ENCODE measurements at regions not wholly inside any gene's neighbourhood (a gene's known extent, or its start where the extent isn't known, plus 50 kb on each side); places are given as distances from the start of the nearest gene placed in this dataset.

- H3K4me3 Mint-ChIP-seq, result no peak overlapping the region
- H3K27me3 ChIP-seq (ENCODE audit: control insufficient read depth in 2 of 2, insufficient read depth in 2 of 2, low read length in 2 of 2), result no peaks in the 10 kb centered on the region
- intact Hi-C loops (cut with micrococcal nuclease), result no loop called here
- H3K4me3 ChIP-seq (ENCODE audit: low read length), result no peak overlapping the region
- H3K36me3 Mint-ChIP-seq, result no peaks in the 10 kb centered on the region
- H3K27ac ChIP-seq (ENCODE audit: low read depth, low read length), result no peak overlapping the region
- peaks cover 0 to 8% (median 0%) of the 10 kb centered on the region in 11 donors for H3K9me3 Mint-ChIP-seq
- H3K4me1 Mint-ChIP-seq, result no peaks in the 10 kb centered on the region
- ChIA-PET POLR2A (no interaction called here), CTCF (no interaction called here)
- DNase-seq (no peak), ATAC-seq (no peak)
- no peaks in the 10 kb centered on the region for H3K4me1 ChIP-seq (ENCODE audit: control insufficient read depth in 2 of 2, insufficient read depth in 2 of 2, low read length in 2 of 2)
- no peak overlapping the region for H3K27ac Mint-ChIP-seq
- no peaks in the 10 kb centered on the region for H3K9me3 ChIP-seq (ENCODE audit: control insufficient read depth in 2 of 3, low read length in 3 of 3)
- no peaks in the 10 kb centered on the region for H3K36me3 ChIP-seq (ENCODE audit: control insufficient read depth in 2 of 3, insufficient read depth in 3 of 3, low read length in 3 of 3)
- no peaks in the 10 kb centered on the region for H3K27me3 Mint-ChIP-seq
These were observed 274.1 kb upstream of the SLC8A1 start for GRCh38 chr2:40725950-40726349.

- Mint-ChIP-seq H3K4me3 (no peak overlapping the region), H3K36me3 (no peaks in the 10 kb centered on the region), H3K27me3 (no peaks in the 10 kb centered on the region), H3K27ac (no peak overlapping the region), H3K4me1 (no peaks in the 10 kb centered on the region), H3K9me3 (peaks cover 0 to 8% (median 0%) of the 10 kb centered on the region in 11 donors)
- H3K9me3 ChIP-seq (ENCODE audit: control insufficient read depth in 2 of 3, low read length in 3 of 3), result no peaks in the 10 kb centered on the region
- H3K4me3 ChIP-seq (ENCODE audit: low read length), result no peak overlapping the region
- no peaks in the 10 kb centered on the region for H3K4me1 ChIP-seq (ENCODE audit: control insufficient read depth in 2 of 2, insufficient read depth in 2 of 2, low read length in 2 of 2)
- H3K27ac ChIP-seq (ENCODE audit: low read depth, low read length), result no peak overlapping the region
- DNase-seq (no peak), ATAC-seq (no peak)
- ChIA-PET POLR2A (no interaction called here), CTCF (no interaction called here)
- H3K36me3 ChIP-seq (ENCODE audit: control insufficient read depth in 2 of 3, insufficient read depth in 3 of 3, low read length in 3 of 3), result no peaks in the 10 kb centered on the region
- intact Hi-C loops (cut with micrococcal nuclease), result no loop called here
- no peaks in the 10 kb centered on the region for H3K27me3 ChIP-seq (ENCODE audit: control insufficient read depth in 2 of 2, insufficient read depth in 2 of 2, low read length in 2 of 2)
These were observed 282.9 kb upstream of the SLC8A1 start for GRCh38 chr2:40734797-40735196.

GRCh38 chr2:40737180-40737579 lies 285.3 kb upstream of the SLC8A1 start:
- Mint-ChIP-seq H3K4me1 (no peaks in the 10 kb centered on the region), H3K4me3 (no peak overlapping the region), H3K36me3 (no peaks in the 10 kb centered on the region), H3K27ac (no peak overlapping the region), H3K9me3 (peaks cover 0 to 6% (median 0%) of the 10 kb centered on the region in 11 donors), H3K27me3 (no peaks in the 10 kb centered on the region)
- Histone ChIP-seq H3K4me1 (ENCODE audit: control insufficient read depth in 2 of 2, insufficient read depth in 2 of 2, low read length in 2 of 2) (no peaks in the 10 kb centered on the region), H3K9me3 (ENCODE audit: control insufficient read depth in 2 of 3, low read length in 3 of 3) (no peaks in the 10 kb centered on the region), H3K4me3 (ENCODE audit: low read length) (no peak overlapping the region), H3K36me3 (ENCODE audit: control insufficient read depth in 2 of 3, insufficient read depth in 3 of 3, low read length in 3 of 3) (no peaks in the 10 kb centered on the region), H3K27me3 (ENCODE audit: control insufficient read depth in 2 of 2, insufficient read depth in 2 of 2, low read length in 2 of 2) (no peaks in the 10 kb centered on the region), H3K27ac (ENCODE audit: low read depth, low read length) (no peak overlapping the region)
- CTCF ChIA-PET, result no interaction called here
- POLR2A ChIA-PET, result no interaction called here
- DNase-seq (no peak), ATAC-seq (no peak)
- intact Hi-C loops (cut with micrococcal nuclease), result no loop called here

GRCh38 chr2:40740419-40740818 lies 288.5 kb upstream of the SLC8A1 start:
- H3K4me3 ChIP-seq (ENCODE audit: low read length), result no peak overlapping the region
- no peak overlapping the region for H3K4me3 Mint-ChIP-seq
- H3K9me3 Mint-ChIP-seq, result peaks cover 0 to 6% (median 0%) of the 10 kb centered on the region in 11 donors
- no peak overlapping the region for H3K27ac Mint-ChIP-seq
- H3K36me3 ChIP-seq (ENCODE audit: control insufficient read depth in 2 of 3, insufficient read depth in 3 of 3, low read length in 3 of 3), result no peaks in the 10 kb centered on the region
- intact Hi-C loops (cut with micrococcal nuclease), result no loop called here
- DNase-seq (no peak), ATAC-seq (no peak)
- ChIA-PET POLR2A (no interaction called here), CTCF (no interaction called here)
- H3K27ac ChIP-seq (ENCODE audit: low read depth, low read length), result no peak overlapping the region
- H3K4me1 Mint-ChIP-seq, result no peaks in the 10 kb centered on the region
- H3K36me3 Mint-ChIP-seq, result no peaks in the 10 kb centered on the region
- no peaks in the 10 kb centered on the region for H3K27me3 ChIP-seq (ENCODE audit: control insufficient read depth in 2 of 2, insufficient read depth in 2 of 2, low read length in 2 of 2)
- no peaks in the 10 kb centered on the region for H3K9me3 ChIP-seq (ENCODE audit: control insufficient read depth in 2 of 3, low read length in 3 of 3)
- H3K27me3 Mint-ChIP-seq, result no peaks in the 10 kb centered on the region
- no peaks in the 10 kb centered on the region for H3K4me1 ChIP-seq (ENCODE audit: control insufficient read depth in 2 of 2, insufficient read depth in 2 of 2, low read length in 2 of 2)

- ChIA-PET CTCF (no interaction called here), POLR2A (no interaction called here)
- Histone ChIP-seq H3K4me1 (ENCODE audit: control insufficient read depth in 2 of 2, insufficient read depth in 2 of 2, low read length in 2 of 2) (no peaks in the 10 kb centered on the region), H3K27me3 (ENCODE audit: control insufficient read depth in 2 of 2, insufficient read depth in 2 of 2, low read length in 2 of 2) (no peaks in the 10 kb centered on the region), H3K4me3 (ENCODE audit: low read length) (no peak overlapping the region), H3K27ac (ENCODE audit: low read depth, low read length) (no peak overlapping the region), H3K9me3 (ENCODE audit: control insufficient read depth in 2 of 3, low read length in 3 of 3) (no peaks in the 10 kb centered on the region), H3K36me3 (ENCODE audit: control insufficient read depth in 2 of 3, insufficient read depth in 3 of 3, low read length in 3 of 3) (no peaks in the 10 kb centered on the region)
- Mint-ChIP-seq H3K27me3 (no peaks in the 10 kb centered on the region), H3K4me1 (no peaks in the 10 kb centered on the region), H3K27ac (no peak overlapping the region), H3K9me3 (peaks cover 0 to 6% (median 0%) of the 10 kb centered on the region in 11 donors), H3K4me3 (no peak overlapping the region), H3K36me3 (no peaks in the 10 kb centered on the region)
- no peak for DNase-seq
- no peak for ATAC-seq
- intact Hi-C loops (cut with micrococcal nuclease), result no loop called here
These were observed 289.6 kb upstream of the SLC8A1 start for GRCh38 chr2:40741532-40741931.

GRCh38 chr2:40746191-40746590 lies 294.3 kb upstream of the SLC8A1 start:
- H3K36me3 Mint-ChIP-seq, result no peaks in the 10 kb centered on the region
- peaks cover 0 to 8% (median 0%) of the 10 kb centered on the region in 11 donors for H3K9me3 Mint-ChIP-seq
- H3K4me3 ChIP-seq (ENCODE audit: low read length), result no peak overlapping the region
- ChIA-PET POLR2A (no interaction called here), CTCF (no interaction called here)
- intact Hi-C loops (cut with micrococcal nuclease), result no loop called here
- H3K36me3 ChIP-seq (ENCODE audit: control insufficient read depth in 2 of 3, insufficient read depth in 3 of 3, low read length in 3 of 3), result no peaks in the 10 kb centered on the region
- ATAC-seq, result no peak
- H3K4me1 Mint-ChIP-seq, result no peaks in the 10 kb centered on the region
- H3K4me1 ChIP-seq (ENCODE audit: control insufficient read depth in 2 of 2, insufficient read depth in 2 of 2, low read length in 2 of 2), result no peaks in the 10 kb centered on the region
- H3K27ac Mint-ChIP-seq, result no peak overlapping the region
- DNase-seq, result no peak
- H3K4me3 Mint-ChIP-seq, result no peak overlapping the region
- H3K27ac ChIP-seq (ENCODE audit: low read depth, low read length), result no peak overlapping the region
- H3K9me3 ChIP-seq (ENCODE audit: control insufficient read depth in 2 of 3, low read length in 3 of 3), result no peaks in the 10 kb centered on the region
- H3K27me3 Mint-ChIP-seq, result no peaks in the 10 kb centered on the region
- no peaks in the 10 kb centered on the region for H3K27me3 ChIP-seq (ENCODE audit: control insufficient read depth in 2 of 2, insufficient read depth in 2 of 2, low read length in 2 of 2)

- H3K27ac ChIP-seq (ENCODE audit: low read depth, low read length), result no peak overlapping the region
- no peaks in the 10 kb centered on the region for H3K36me3 ChIP-seq (ENCODE audit: control insufficient read depth in 2 of 3, insufficient read depth in 3 of 3, low read length in 3 of 3)
- no peak for ATAC-seq
- no peak for DNase-seq
- Mint-ChIP-seq H3K4me1 (no peaks in the 10 kb centered on the region), H3K36me3 (no peaks in the 10 kb centered on the region), H3K27me3 (no peaks in the 10 kb centered on the region), H3K27ac (no peak overlapping the region), H3K9me3 (peaks cover 0 to 6% (median 0%) of the 10 kb centered on the region in 11 donors), H3K4me3 (no peak overlapping the region)
- ChIA-PET CTCF (no interaction called here), POLR2A (no interaction called here)
- H3K27me3 ChIP-seq (ENCODE audit: control insufficient read depth in 2 of 2, insufficient read depth in 2 of 2, low read length in 2 of 2), result no peaks in the 10 kb centered on the region
- no peaks in the 10 kb centered on the region for H3K4me1 ChIP-seq (ENCODE audit: control insufficient read depth in 2 of 2, insufficient read depth in 2 of 2, low read length in 2 of 2)
- no peaks in the 10 kb centered on the region for H3K9me3 ChIP-seq (ENCODE audit: control insufficient read depth in 2 of 3, low read length in 3 of 3)
- no peak overlapping the region for H3K4me3 ChIP-seq (ENCODE audit: low read length)
- intact Hi-C loops (cut with micrococcal nuclease), result no loop called here
These were observed 300.1 kb upstream of the SLC8A1 start for GRCh38 chr2:40751981-40752380.
